ENCODE measurements at regions not wholly inside any gene's neighbourhood (a gene's known extent, or its start where the extent isn't known, plus 50 kb on each side); places are given as distances from the start of the nearest gene placed in this dataset.

GRCh38 chr1:96090134-96090533, 631.5 kb upstream of the PTBP2 start:
- TF ChIP-seq CTCF (conservative IDR thresholded peaks at IDR 0.05; ENCODE audit: low read depth, low read length) (no peak), EZH2 (IDR thresholded peaks at IDR 0.05; ENCODE audit: low read length, unreplicated experiment) (no peak), EZH2phosphoT487 (IDR thresholded peaks at IDR 0.05; ENCODE audit: borderline replicate concordance, low read length) (no peak)
